Left cardiac atrium (tissue), 4 donors: ENCODE measurements at regions not wholly inside any gene's neighbourhood (a gene's known extent, or its start where the extent isn't known, plus 50 kb on each side); places are given as distances from the start of the nearest gene placed in this dataset.
A peak's percentile ranks its signal among the peaks of the same experiment; 100 is the strongest.

Experiments used
- ATAC-seq, 2 donors: fragments of 200-7000 bp; cut with Tn5 transposase; one replicate each; pipeline ENCODE4 v1.9.1; 2020; ENCODE audit warnings: mild to moderate bottlenecking in 2 of 2, moderate library complexity in 2 of 2
- DNase-seq: peaks from one replicate; pipeline ENCODE4 v3.0.0-alpha.2; 2020
- intact Hi-C, 2 donors: fragments of 100-400 bp; cut with DNase I; formaldehyde crosslinking; loops; one replicate each; pipeline versions ENCODE4 v1.14.1 to v1.15.1; 2022 to 2023
- donor health status: DM: no; HTN: yes; CAD: no.
- donor health status: DM: no; HTN: yes; CAD: no; lungs with severe emphysema.
- donor health status: DM: yes; HTN: yes; CAD: no.
- donor health status: Dilated cardiomyopathy.

- intact Hi-C loops: no loop called here
- ATAC-seq: no peak
- no peak for DNase-seq
Observed at GRCh38 chr6:166744223-166745134, 117.4 kb upstream of the RPS6KA2 start.

- ATAC-seq: peak in 1 of 2 donors; percentile 37
- no peak for DNase-seq
- intact Hi-C loops: no loop called here
Observed at GRCh38 chr6:166743406-166744222, 116.6 kb upstream of the RPS6KA2 start.

GRCh38 chr6:166742981-166743380 is 115.9 kb upstream of the RPS6KA2 start:
- ATAC-seq (no peak), DNase-seq (no peak)

GRCh38 chr6:166739976-166740318 is 112.9 kb upstream of the RPS6KA2 start:
- intact Hi-C loops: no loop called here
- ATAC-seq: no peak
- no peak for DNase-seq

More at GRCh38 chr6:166742981-166743380, 115.9 kb upstream of the RPS6KA2 start:
- intact Hi-C loops: no loop called here

DNA sequence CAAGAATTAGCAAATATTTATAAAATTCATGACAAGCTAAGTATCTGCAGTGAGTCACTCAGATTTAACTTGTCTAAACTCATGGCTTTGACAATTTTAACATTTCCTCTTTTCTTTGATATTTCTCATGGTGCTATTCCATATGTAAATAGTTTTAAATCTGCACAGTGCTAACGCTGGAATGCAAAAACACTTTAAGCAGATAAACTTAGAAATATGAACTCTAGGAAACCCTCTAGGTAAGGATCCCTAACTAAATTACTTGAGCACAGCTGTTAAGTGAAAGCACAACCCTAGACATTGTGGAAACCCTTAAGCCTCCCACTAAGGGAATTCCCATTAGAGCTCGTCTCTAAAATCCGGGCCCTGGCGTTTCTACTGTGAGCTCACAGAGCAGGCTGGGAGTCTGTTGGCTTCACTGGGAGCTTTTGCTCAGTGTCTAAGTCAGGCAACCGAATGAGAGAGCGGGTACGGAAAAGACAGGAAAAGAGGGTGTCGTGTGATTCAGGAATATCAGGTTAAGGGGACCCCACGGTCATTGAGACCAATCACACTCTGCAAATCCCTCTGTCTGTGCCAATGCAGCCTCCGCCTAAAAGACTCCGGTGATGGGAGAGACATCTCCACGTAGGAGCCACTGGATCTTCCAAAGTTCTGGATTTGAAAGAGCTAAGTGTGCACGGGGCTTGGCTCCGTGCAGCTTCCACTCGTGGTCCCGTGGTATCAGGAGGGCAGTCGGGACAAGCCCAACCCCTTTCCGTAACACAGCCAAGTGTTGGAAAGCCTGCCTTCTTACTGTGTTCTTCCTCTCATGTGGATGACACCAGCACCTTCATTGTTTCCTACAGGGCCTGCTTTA is 112.3 kb upstream of the RPS6KA2 start:
- DNase-seq (no peak), ATAC-seq (no peak)
- intact Hi-C loops: no loop called here

DNA sequence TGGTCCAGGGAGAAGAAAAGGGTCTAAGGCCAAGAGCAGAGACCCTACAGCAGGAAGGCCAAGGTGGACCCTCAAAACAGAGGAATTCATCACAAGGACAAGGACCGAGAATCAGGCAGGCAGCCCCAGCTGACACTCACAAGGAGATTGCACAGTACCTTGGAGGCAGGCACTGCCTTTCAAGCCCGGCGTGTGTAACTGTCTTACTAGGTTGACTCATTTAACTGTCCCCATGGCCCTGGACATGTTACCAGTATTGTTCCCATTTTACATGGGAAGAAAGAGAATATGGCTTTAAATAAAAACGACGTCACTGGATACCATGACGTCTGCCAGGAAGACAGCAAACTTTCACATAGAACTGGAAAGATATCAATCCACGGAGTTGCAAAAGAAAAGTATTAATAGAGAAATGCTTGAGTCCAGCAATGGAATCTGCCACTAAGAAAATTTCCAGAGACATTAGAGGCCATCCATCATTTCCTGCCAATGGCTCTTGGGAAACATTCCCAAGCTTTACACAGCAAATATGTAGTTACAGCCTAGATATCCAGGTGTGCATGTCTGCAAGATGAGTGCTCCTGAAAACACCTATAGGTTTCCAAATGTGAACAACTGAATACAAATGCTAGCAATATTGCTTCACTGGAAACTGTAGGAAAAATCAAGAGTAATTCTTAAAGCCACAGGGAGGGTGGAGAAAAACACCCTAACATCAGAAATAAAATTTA is 111.5 kb upstream of the RPS6KA2 start:
- ATAC-seq (no peak), DNase-seq (no peak)
- intact Hi-C loops: no loop called here

- intact Hi-C loops: no loop called here
- DNase-seq: no peak
Observed at GRCh38 chr6:166737261-166737660, 110.2 kb upstream of the RPS6KA2 start.

GRCh38 chr6:166736634-166737033 is 109.6 kb upstream of the RPS6KA2 start:
- ATAC-seq (no peak), DNase-seq (no peak)
- intact Hi-C loops: no loop called here

More at GRCh38 chr6:166737261-166737660, 110.2 kb upstream of the RPS6KA2 start:
- no peak for ATAC-seq

GRCh38 chr6:166733900-166734299 is 106.8 kb upstream of the RPS6KA2 start:
- no peak for DNase-seq
- intact Hi-C loops: no loop called here
- no peak for ATAC-seq

GRCh38 chr6:166729658-166730057 is 102.6 kb upstream of the RPS6KA2 start:
- intact Hi-C loops: no loop called here
- no peak for DNase-seq
- no peak for ATAC-seq

DNA sequence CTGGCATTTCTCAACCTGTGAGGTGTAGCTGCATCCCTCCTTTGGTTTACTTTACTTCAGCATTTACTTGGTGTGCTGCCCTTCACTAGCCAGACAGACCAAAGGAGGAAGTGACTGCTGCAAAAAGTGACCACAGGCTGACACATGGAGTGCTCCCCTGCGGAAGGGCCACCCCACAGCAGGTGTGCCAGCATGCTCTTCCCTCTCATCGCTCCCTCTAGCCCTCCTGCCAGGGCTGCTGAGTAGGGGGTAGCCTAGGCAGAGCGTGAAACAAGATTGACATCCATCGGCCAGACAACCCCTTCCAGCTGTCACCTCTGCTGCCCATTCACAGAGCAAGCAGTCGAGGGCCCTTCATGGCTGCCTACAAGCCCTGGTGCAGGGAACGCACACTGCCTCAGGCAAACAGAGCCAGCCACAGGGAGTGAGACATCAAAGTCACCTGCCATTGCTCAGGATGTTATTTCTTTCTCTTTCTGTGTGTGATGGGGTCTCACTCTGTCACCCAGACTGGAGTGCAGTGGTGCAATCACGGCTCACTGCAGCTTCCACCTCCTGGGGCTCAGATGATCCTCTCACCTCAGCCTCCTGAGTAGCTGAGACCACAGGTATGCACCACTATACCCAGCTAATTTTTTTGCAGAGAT is 102.0 kb upstream of the RPS6KA2 start:
- no peak for DNase-seq
- intact Hi-C loops: no loop called here
- ATAC-seq: no peak

GRCh38 chr6:166726201-166726600 is 99.2 kb upstream of the RPS6KA2 start:
- intact Hi-C loops: no loop called here
- DNase-seq (no peak), ATAC-seq (no peak)

- DNase-seq (no peak), ATAC-seq (no peak)
- intact Hi-C loops: no loop called here
Observed at GRCh38 chr6:166725571-166725970, 98.5 kb upstream of the RPS6KA2 start.

- intact Hi-C loops: no loop called here
- DNase-seq (no peak), ATAC-seq (no peak)
Observed at GRCh38 chr6:166724576-166724975, 97.5 kb upstream of the RPS6KA2 start.

- ATAC-seq (no peak), DNase-seq (no peak)
- intact Hi-C loops: no loop called here
Observed at GRCh38 chr6:166722785-166723184, 95.7 kb upstream of the RPS6KA2 start.

- peak in 1 of 2 donors; percentile 95 for ATAC-seq
- DNase-seq: no peak
- intact Hi-C loops: no loop called here
Observed at GRCh38 chr6:166721576-166721975, 94.5 kb upstream of the RPS6KA2 start.

GRCh38 chr6:166720856-166721255 is 93.8 kb upstream of the RPS6KA2 start:
- DNase-seq: no peak
- no peak for ATAC-seq
- intact Hi-C loops: no loop called here

DNA sequence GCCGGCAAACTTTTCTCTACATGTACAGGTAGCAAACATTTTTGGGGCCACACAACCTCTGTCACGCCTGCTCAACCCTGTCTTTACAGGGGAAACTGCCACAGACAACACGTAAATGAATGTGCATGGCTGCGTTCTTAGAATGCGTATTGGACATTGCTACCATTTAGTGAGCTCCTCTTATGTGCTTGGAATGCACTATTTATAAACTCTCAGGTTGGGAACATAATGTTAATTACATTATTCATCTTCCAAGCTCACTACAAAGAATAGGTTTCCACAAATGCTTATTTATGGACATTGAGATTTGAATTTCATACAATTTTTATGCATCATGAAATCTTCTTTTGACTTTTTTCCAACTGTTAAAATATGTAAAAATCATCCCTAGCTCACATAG is 92.0 kb upstream of the RPS6KA2 start:
- ATAC-seq (no peak), DNase-seq (no peak)
- intact Hi-C loops: no loop called here
